HCT116 (cell line): ENCODE measurements at regions not wholly inside any gene's neighbourhood (a gene's known extent, or its start where the extent isn't known, plus 50 kb on each side); places are given as distances from the start of the nearest gene placed in this dataset.

Source experiments
- ATAC-seq: fragments of 200-7000 bp; cut with Tn5 transposase; 2 replicates; pipeline ENCODE4 v1.9.1; 2020; ENCODE audit warnings: mild to moderate bottlenecking, moderate library complexity
- BruUV-seq: library from RNA; stranded (reverse); fragments of 400-500 nt; replicated peaks from 2 replicates; lab custom pipeline; 2021; lab: Mats Ljungman, UMichigan
- CTCF ChIA-PET: fragments of 300-600 bp; sonication (Branson Sonifier 250); formaldehyde crosslinking; loops from one replicate; lab custom pipeline; 2021; ENCODE audit warnings: antibody characterized with exemption; lab: Charles Lee
- POLR2A ChIA-PET: fragments of 300-600, 350-600 bp; sonication (Branson Sonifier 250); formaldehyde crosslinking; loops from one replicate; lab custom pipeline; 2021; ENCODE audit warnings: antibody characterized with exemption; lab: Charles Lee
- RAD21 ChIA-PET, 2 experiments: fragments of 300-600 bp; sonication (Branson Sonifier 250); formaldehyde crosslinking; loops; one replicate each; lab custom pipeline; 2023; ENCODE audit warnings: low total read pairs in 2 of 2; ENCODE audit not compliant: uncharacterized antibody in 2 of 2, unreplicated experiment in 2 of 2, low non-redundant PET in 1 of 2; lab: Charles Lee
- DNase-seq: peaks from one replicate; pipeline ENCODE4 v3.0.0-alpha.2; 2010; ENCODE audit warnings: low read depth, low spot score
- H2AFZ ChIP-seq: fragments of 200-600 bp; shearing (Covaris generic), sonication (generic); 2 replicates; pipeline ENCODE4 v1.6.1; 2017; ENCODE audit warnings: low read depth, mixed run types, mixed read lengths, antibody characterized with exemption, low read length; ENCODE audit not compliant: poor library complexity, severe bottlenecking
- H3K27ac ChIP-seq: 2 replicates; pipeline ENCODE4 v1.5.1; 2012; ENCODE audit warnings: low read depth, low read length
- H3K27me3 ChIP-seq: fragments of 200-600 bp; sonication (generic); 2 replicates; pipeline ENCODE4 v1.6.1; 2016; ENCODE audit warnings: mixed run types, low read length, mixed read lengths; ENCODE audit not compliant: insufficient read depth
- H3K36me3 ChIP-seq, 2 experiments: fragments of 200-500 bp in 1 of 2; fragments of 200-600 bp in 1 of 2; sonication (Bioruptor generic) in 1 of 2; sonication (generic) in 1 of 2; 2 replicates each; pipeline versions ENCODE4 v1.5.1 to v1.6.1; 2014 to 2016; ENCODE audit warnings: low read length in 2 of 2, inconsistent platforms in 1 of 2, mixed read lengths in 1 of 2, mixed run types in 1 of 2; ENCODE audit not compliant: insufficient read depth in 2 of 2, control insufficient read depth in 1 of 2
- H3K4me1 ChIP-seq, 2 experiments: fragments of 200-600 bp in 1 of 2; sonication (generic) in 1 of 2; 2 replicates each; pipeline versions ENCODE4 v1.5.1 to v1.6.1; 2012 to 2017; ENCODE audit warnings: low read length in 2 of 2, inconsistent platforms in 1 of 2, mild to moderate bottlenecking in 1 of 2, mixed read lengths in 1 of 2, mixed run types in 1 of 2, moderate library complexity in 1 of 2; ENCODE audit not compliant: insufficient read depth in 2 of 2, control insufficient read depth in 1 of 2
- H3K4me2 ChIP-seq: fragments of 200-600 bp; sonication (generic); 2 replicates; pipeline ENCODE4 v1.6.1; 2017; ENCODE audit warnings: mixed run types, low read length, mixed read lengths
- H3K4me3 ChIP-seq, 2 experiments: fragments of 200-600 bp in 1 of 2; sonication (generic) in 1 of 2; replicated peaks in 1 of 2; 2 replicates each; pipeline ENCODE4 v1.5.1; 2011 to 2016; ENCODE audit warnings: low read length in 2 of 2, control low read depth in 1 of 2, low read depth in 1 of 2, mild to moderate bottlenecking in 1 of 2, mixed read lengths in 1 of 2, mixed run types in 1 of 2
- H3K79me2 ChIP-seq: fragments of 200-600 bp; sonication (generic); 2 replicates; pipeline ENCODE4 v1.6.1; 2017; ENCODE audit warnings: mild to moderate bottlenecking, mixed run types, low read length, moderate library complexity, mixed read lengths; ENCODE audit not compliant: insufficient read depth
- H3K9ac ChIP-seq: fragments of 200-600 bp; sonication (generic); 2 replicates; pipeline ENCODE4 v1.6.1; 2016; ENCODE audit warnings: low read length, mixed read lengths
- H3K9me2 ChIP-seq: fragments of 200-600 bp; sonication (generic), shearing (Covaris generic); 2 replicates; pipeline ENCODE4 v1.6.1; 2017; ENCODE audit warnings: mixed run types, mild to moderate bottlenecking, moderate library complexity; ENCODE audit not compliant: insufficient read depth
- H3K9me3 ChIP-seq, 2 experiments: fragments of 200-500 bp in 1 of 2; fragments of 200-600 bp in 1 of 2; sonication (Bioruptor generic) in 1 of 2; sonication (generic) in 1 of 2; 2 replicates each; pipeline ENCODE4 v1.6.1; 2014 to 2017; ENCODE audit warnings: low read length in 2 of 2, mixed read lengths in 2 of 2, inconsistent platforms in 1 of 2, low read depth in 1 of 2, mild to moderate bottlenecking in 1 of 2, mixed run types in 1 of 2, moderate library complexity in 1 of 2; ENCODE audit not compliant: control insufficient read depth in 1 of 2, insufficient read depth in 1 of 2
- H4K20me1 ChIP-seq: fragments of 200-600 bp; sonication (generic), shearing (Covaris generic); 2 replicates; pipeline ENCODE4 v1.6.1; 2017; ENCODE audit warnings: mixed run types, mild to moderate bottlenecking, moderate library complexity; ENCODE audit not compliant: insufficient read depth
- CBX3 ChIP-seq: IDR thresholded peaks from 2 replicates; pipeline ENCODE4 v1.6.1; 2012; ENCODE audit warnings: low read depth
- CEBPB ChIP-seq: IDR thresholded peaks from 2 replicates; pipeline ENCODE4 v1.6.1; 2012; ENCODE audit warnings: low read depth
- CTCF ChIP-seq, 3 experiments: fragments of 200-600 bp in 1 of 3; sonication (generic) in 1 of 3; IDR thresholded peaks in 2 of 3; conservative IDR thresholded peaks in 1 of 3; 2 replicates each; pipeline ENCODE4 v1.5.1; 2012 to 2017; ENCODE audit warnings: low read depth in 2 of 3, low read length in 2 of 3, antibody characterized with exemption in 1 of 3, borderline replicate concordance in 1 of 3, control low read depth in 1 of 3, mild to moderate bottlenecking in 1 of 3, mixed read lengths in 1 of 3, mixed run types in 1 of 3, moderate library complexity in 1 of 3; ENCODE audit not compliant: insufficient read depth in 1 of 3
- EGR1 ChIP-seq: IDR thresholded peaks from 2 replicates; pipeline ENCODE4 v1.6.1; 2012; ENCODE audit warnings: low read depth
- EZH2 ChIP-seq: fragments of 200-600 bp; sonication (generic); IDR thresholded peaks from 2 replicates; pipeline ENCODE4 v1.6.1; 2017; ENCODE audit warnings: antibody characterized with exemption, mixed run types
- FOSL1 ChIP-seq: IDR thresholded peaks from 2 replicates; pipeline ENCODE4 v1.6.1; 2012; ENCODE audit warnings: low read depth
- JUND ChIP-seq: IDR thresholded peaks from 2 replicates; pipeline ENCODE4 v1.6.1; 2012
- MAX ChIP-seq: IDR thresholded peaks from 2 replicates; pipeline ENCODE4 v1.6.1; 2012
- POLR2A ChIP-seq: IDR thresholded peaks from 2 replicates; pipeline ENCODE4 v1.7.0; 2011; ENCODE audit warnings: borderline replicate concordance; ENCODE audit not compliant: insufficient read depth, insufficient read length; ENCODE audit errors: extremely low read depth
- POLR2AphosphoS5 ChIP-seq: IDR thresholded peaks from 2 replicates; pipeline ENCODE4 v1.6.1; 2011; ENCODE audit warnings: mild to moderate bottlenecking, low read depth, low read length, moderate library complexity
- RAD21 ChIP-seq: IDR thresholded peaks from 2 replicates; pipeline ENCODE4 v1.6.1; 2012; ENCODE audit warnings: low read depth, mild to moderate bottlenecking
- SP1 ChIP-seq: IDR thresholded peaks from 2 replicates; pipeline ENCODE4 v1.6.1; 2012; ENCODE audit warnings: low read depth
- SRF ChIP-seq: IDR thresholded peaks from 2 replicates; pipeline ENCODE4 v1.6.1; 2012; ENCODE audit warnings: low read depth
- TCF7L2 ChIP-seq: IDR thresholded peaks from 2 replicates; pipeline ENCODE4 v1.7.0; 2011; ENCODE audit warnings: borderline replicate concordance, inconsistent platforms; ENCODE audit not compliant: insufficient read depth, insufficient read length; ENCODE audit errors: extremely low read depth
- YY1 ChIP-seq: IDR thresholded peaks from 2 replicates; pipeline ENCODE4 v1.6.1; 2011; ENCODE audit warnings: low read length, low read depth, moderate library complexity, mild to moderate bottlenecking; ENCODE audit not compliant: insufficient replicate concordance; ENCODE audit errors: extremely low read depth
- ZBTB33 ChIP-seq: IDR thresholded peaks from 2 replicates; pipeline ENCODE4 v1.6.1; 2011; ENCODE audit warnings: mild to moderate bottlenecking, low read length, moderate library complexity; ENCODE audit not compliant: insufficient replicate concordance; ENCODE audit errors: extremely low read depth
- ZNF274 ChIP-seq: fragments of 200-500 bp; sonication (Bioruptor generic); IDR thresholded peaks from 2 replicates; pipeline ENCODE4 v1.6.1; 2014; ENCODE audit warnings: mild to moderate bottlenecking, low read depth, low read length, inconsistent platforms
- intact Hi-C: fragments of 100-400 bp; cut with micrococcal nuclease; formaldehyde crosslinking; loops from 2 replicates; pipeline ENCODE4 v1.10.0; 2022

GRCh38 chr13:47025791-47026447, 129.1 kb upstream of the HTR2A start (continued):
- TF ChIP-seq YY1 (no peak), CBX3 (no peak), SRF (no peak), POLR2A (no peak), JUND (no peak), TCF7L2 (no peak), SP1 (no peak)
- TF ChIP-seq, all 23 proteins: peak for 0

GRCh38 chr13:47019977-47020376, 123.1 kb upstream of the HTR2A start:
- H3K27me3 ChIP-seq: peaks cover 9% of the 10 kb centered on the region; the same call in 1 of the 2 replicates
- CTCF ChIA-PET: no interaction called here
- no TSS peak for BruUV-seq

More at GRCh38 chr13:47019977-47020376, 123.1 kb upstream of the HTR2A start:
- Histone ChIP-seq H3K9ac (no peak overlapping the region), H2AFZ (no peak overlapping the region), H3K9me3 (no peaks in the 10 kb centered on the region), H3K79me2 (no peaks in the 10 kb centered on the region), H3K4me2 (no peak overlapping the region), H3K36me3 (no peaks in the 10 kb centered on the region), H3K9me2 (no peaks in the 10 kb centered on the region), H3K4me1 (no peaks in the 10 kb centered on the region), H3K4me3 (no peak overlapping the region)
- ChIA-PET RAD21 (no interaction called here), POLR2A (no interaction called here)
- DNase-seq: no peak
- TF ChIP-seq FOSL1 (no peak), POLR2A (no peak), MAX (no peak), EGR1 (no peak), TCF7L2 (no peak), CBX3 (no peak), ZBTB33 (no peak), EZH2 (no peak), ZNF274 (no peak), SP1 (no peak), RAD21 (no peak), CTCF (IDR thresholded peaks at IDR 0.05 in 2 of 3, conservative IDR thresholded peaks at IDR 0.05 in 1 of 3; ENCODE audit: borderline replicate concordance in 1 of 3, insufficient read depth in 1 of 3, low read depth in 2 of 3, low read length in 2 of 3) (no peak), CEBPB (no peak), POLR2AphosphoS5 (no peak), YY1 (no peak)
- TF ChIP-seq, all 23 proteins: peak for 0
- intact Hi-C loops: no loop called here
- ATAC-seq: no peak
- no peaks in the 10 kb centered on the region for H4K20me1 ChIP-seq
- H3K27ac ChIP-seq: no peak overlapping the region
